ENCODE measurements at regions not wholly inside any gene's neighbourhood (a gene's known extent, or its start where the extent isn't known, plus 50 kb on each side); places are given as distances from the start of the nearest gene placed in this dataset.

DNA sequence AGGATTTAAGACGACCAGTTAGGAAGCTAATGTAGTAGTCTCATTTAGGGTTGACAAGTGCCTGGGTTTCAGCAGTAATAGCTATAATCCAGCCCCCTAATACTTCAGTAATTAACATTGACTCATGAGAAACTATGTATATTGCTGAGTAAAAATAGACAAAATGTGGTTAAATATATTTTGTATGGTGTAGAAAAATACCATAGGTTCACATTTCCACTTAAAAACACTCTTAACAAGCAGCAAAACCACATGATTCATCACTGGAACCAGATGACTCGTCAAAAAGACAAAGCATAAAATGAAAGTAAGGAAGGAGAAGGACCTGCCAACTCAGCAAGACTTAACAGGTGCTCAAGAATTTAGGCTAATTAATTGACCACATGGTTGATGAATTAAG is 288.9 kb downstream of the EFHB start:
- TF ChIP-seq, protein P1, sequence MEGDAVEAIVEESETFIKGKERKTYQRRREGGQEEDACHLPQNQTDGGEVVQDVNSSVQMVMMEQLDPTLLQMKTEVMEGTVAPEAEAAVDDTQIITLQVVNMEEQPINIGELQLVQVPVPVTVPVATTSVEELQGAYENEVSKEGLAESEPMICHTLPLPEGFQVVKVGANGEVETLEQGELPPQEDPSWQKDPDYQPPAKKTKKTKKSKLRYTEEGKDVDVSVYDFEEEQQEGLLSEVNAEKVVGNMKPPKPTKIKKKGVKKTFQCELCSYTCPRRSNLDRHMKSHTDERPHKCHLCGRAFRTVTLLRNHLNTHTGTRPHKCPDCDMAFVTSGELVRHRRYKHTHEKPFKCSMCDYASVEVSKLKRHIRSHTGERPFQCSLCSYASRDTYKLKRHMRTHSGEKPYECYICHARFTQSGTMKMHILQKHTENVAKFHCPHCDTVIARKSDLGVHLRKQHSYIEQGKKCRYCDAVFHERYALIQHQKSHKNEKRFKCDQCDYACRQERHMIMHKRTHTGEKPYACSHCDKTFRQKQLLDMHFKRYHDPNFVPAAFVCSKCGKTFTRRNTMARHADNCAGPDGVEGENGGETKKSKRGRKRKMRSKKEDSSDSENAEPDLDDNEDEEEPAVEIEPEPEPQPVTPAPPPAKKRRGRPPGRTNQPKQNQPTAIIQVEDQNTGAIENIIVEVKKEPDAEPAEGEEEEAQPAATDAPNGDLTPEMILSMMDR (IDR thresholded peaks at IDR 0.05) = no peak
- H3K4me1 Mint-ChIP-seq (ENCODE audit: unreplicated experiment) = no peaks in the 10 kb centered on the region
- peaks cover 39% of the 10 kb centered on the region for H3K9me3 Mint-ChIP-seq (ENCODE audit: unreplicated experiment)
- H3K4me3 Mint-ChIP-seq (ENCODE audit: unreplicated experiment) = no peak overlapping the region
- H3K36me3 Mint-ChIP-seq (ENCODE audit: unreplicated experiment) = no peaks in the 10 kb centered on the region
- H3K27me3 Mint-ChIP-seq (ENCODE audit: unreplicated experiment) = no peaks in the 10 kb centered on the region
- no peak overlapping the region for H3K27ac Mint-ChIP-seq (ENCODE audit: unreplicated experiment)
- DNase-seq (ENCODE audit: extremely low spot score, unreplicated experiment) = no peak

DNA sequence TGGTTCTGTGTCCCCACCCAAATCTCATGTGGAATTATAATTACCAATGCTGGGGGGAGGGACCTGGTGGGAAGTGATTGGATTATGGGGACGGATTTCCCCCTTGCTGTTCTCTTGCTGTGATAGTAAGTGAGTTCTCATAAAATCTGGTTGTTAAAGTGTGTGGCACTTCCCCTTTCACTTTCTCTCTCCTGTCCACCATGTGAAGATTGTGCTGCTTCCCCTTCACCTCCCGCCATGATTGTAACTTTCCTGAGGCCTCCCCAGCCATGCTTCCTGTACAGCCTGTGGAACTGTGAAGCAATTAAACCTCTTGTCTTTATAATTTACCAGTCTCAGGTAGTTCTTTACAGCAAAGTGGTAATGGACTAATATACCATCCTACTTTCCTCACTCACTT is 289.6 kb downstream of the EFHB start:
- H3K9me3 Mint-ChIP-seq (ENCODE audit: unreplicated experiment) = peaks cover 39% of the 10 kb centered on the region
- H3K36me3 Mint-ChIP-seq (ENCODE audit: unreplicated experiment) = no peaks in the 10 kb centered on the region
- no peaks in the 10 kb centered on the region for H3K4me1 Mint-ChIP-seq (ENCODE audit: unreplicated experiment)
- DNase-seq (ENCODE audit: extremely low spot score, unreplicated experiment) = no peak
- no peaks in the 10 kb centered on the region for H3K27me3 Mint-ChIP-seq (ENCODE audit: unreplicated experiment)
- H3K4me3 Mint-ChIP-seq (ENCODE audit: unreplicated experiment) = no peak overlapping the region
- no peak overlapping the region for H3K27ac Mint-ChIP-seq (ENCODE audit: unreplicated experiment)
- TF ChIP-seq, protein P1 (IDR thresholded peaks at IDR 0.05) = no peak

DNA sequence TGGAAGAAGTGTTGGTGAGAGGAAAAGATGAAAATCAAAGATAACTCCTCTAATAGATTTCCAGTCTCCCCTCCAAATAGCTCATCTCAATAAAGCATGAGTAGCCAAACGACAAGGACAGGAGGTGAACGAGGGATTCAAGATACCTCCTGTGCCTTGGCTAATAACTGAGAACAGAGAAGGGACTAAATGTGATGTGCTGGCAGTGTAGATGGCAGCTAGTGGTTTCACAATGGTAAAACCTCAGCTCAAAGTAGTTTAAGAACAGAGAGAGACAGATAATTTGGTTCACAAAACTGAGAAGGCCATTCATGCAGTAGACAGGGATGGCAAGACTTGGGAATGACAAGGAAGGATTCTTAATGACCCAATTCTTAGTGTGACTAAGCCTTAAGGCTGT is 292.6 kb downstream of the EFHB start:
- DNase-seq (ENCODE audit: extremely low spot score, unreplicated experiment) = no peak
- Mint-ChIP-seq H3K9me3 (ENCODE audit: unreplicated experiment) (peaks cover 24% of the 10 kb centered on the region), H3K4me3 (ENCODE audit: unreplicated experiment) (no peak overlapping the region), H3K27ac (ENCODE audit: unreplicated experiment) (no peak overlapping the region), H3K27me3 (ENCODE audit: unreplicated experiment) (no peaks in the 10 kb centered on the region), H3K36me3 (ENCODE audit: unreplicated experiment) (no peaks in the 10 kb centered on the region), H3K4me1 (ENCODE audit: unreplicated experiment) (no peaks in the 10 kb centered on the region)
- TF ChIP-seq, protein P1 (IDR thresholded peaks at IDR 0.05) = no peak

DNA sequence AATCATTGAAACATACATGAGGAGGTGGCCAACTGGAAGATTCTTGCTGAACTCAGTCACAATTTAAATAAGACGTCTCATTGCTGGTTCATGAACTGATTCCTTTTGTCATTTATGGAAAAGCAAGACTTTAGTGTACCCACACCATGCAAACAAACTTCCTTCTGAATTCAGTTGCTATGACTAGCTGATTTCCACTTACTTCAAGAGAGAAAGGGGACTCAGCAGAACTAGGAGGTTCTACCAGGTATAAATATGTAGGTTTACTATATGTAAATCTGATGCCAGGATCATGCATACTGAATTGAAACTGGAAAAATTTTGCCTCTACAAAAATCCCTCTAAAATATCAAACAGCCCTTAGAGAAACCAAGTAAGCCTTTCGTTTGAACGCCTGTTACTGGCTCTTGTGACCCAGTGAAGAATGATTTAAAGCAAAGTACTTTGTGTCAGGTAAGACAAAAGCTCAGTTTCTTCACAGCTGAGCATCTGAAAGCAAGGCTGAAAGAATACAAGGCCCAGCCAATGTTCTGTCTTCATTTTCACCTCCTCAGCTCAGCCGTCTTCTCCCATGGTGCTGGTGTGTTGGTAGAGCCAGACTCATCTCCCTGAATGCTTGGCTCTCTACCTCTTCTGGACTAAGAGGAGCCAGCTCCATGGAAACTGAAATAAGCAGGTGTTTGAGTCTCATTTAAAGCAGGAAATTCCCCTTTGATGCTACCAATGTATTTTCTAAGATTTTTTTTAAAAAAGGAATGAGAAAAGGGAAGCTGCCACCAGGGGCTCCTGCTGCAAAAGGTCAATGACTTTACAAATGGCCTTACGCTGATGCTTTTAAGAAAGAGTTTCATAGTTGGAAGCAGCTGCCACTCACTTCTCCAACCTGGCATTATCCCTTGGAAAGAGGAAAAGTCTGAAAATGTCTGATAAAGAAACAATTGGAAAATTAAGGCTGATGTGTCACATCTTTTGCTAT is 301.6 kb downstream of the EFHB start:
- Mint-ChIP-seq H3K4me3 (ENCODE audit: unreplicated experiment) (no peak overlapping the region), H3K9me3 (ENCODE audit: unreplicated experiment) (peaks cover 19% of the 10 kb centered on the region), H3K4me1 (ENCODE audit: unreplicated experiment) (no peaks in the 10 kb centered on the region), H3K27ac (ENCODE audit: unreplicated experiment) (no peak overlapping the region), H3K36me3 (ENCODE audit: unreplicated experiment) (no peaks in the 10 kb centered on the region), H3K27me3 (ENCODE audit: unreplicated experiment) (no peaks in the 10 kb centered on the region)
- no peak for DNase-seq (ENCODE audit: extremely low spot score, unreplicated experiment)
- TF ChIP-seq, protein P1 (IDR thresholded peaks at IDR 0.05) = no peak

DNA sequence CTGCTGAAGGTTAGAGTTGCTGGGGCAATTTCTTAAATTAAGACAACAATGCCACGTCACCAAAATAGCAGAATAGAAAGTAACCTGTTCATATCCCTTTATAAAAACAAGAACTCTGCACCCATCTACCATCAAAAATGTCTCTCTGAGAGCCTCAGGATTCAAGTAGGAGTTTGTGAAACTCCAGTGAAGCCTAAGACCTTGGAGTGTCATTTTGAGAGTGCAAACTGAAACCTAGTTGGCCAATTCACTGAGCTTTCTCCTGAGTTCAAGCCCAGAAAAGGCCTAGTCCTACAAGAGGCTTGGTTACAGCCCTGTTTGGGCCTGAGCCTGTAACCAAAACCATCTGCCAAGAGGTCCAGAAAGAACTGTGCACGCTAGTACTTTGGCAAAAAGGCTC is 335.1 kb downstream of the EFHB start:
- H3K9me3 Mint-ChIP-seq (ENCODE audit: unreplicated experiment) = peaks cover 39% of the 10 kb centered on the region
- H3K4me1 Mint-ChIP-seq (ENCODE audit: unreplicated experiment) = no peaks in the 10 kb centered on the region
- H3K27ac Mint-ChIP-seq (ENCODE audit: unreplicated experiment) = no peak overlapping the region
- H3K4me3 Mint-ChIP-seq (ENCODE audit: unreplicated experiment) = no peak overlapping the region
- no peaks in the 10 kb centered on the region for H3K27me3 Mint-ChIP-seq (ENCODE audit: unreplicated experiment)
- TF ChIP-seq, protein P1 (IDR thresholded peaks at IDR 0.05) = no peak
- no peak for DNase-seq (ENCODE audit: extremely low spot score, unreplicated experiment)
- no peaks in the 10 kb centered on the region for H3K36me3 Mint-ChIP-seq (ENCODE audit: unreplicated experiment)
